22Rv1 (cell line): ENCODE measurements at regions not wholly inside any gene's neighbourhood (a gene's known extent, or its start where the extent isn't known, plus 50 kb on each side); places are given as distances from the start of the nearest gene placed in this dataset.

Source experiments
- ZFX ChIP-seq: fragments of 450-650 bp; IDR thresholded peaks from 2 replicates; pipeline ENCODE4 v1.6.1; 2017; ENCODE audit warnings: antibody characterized with exemption, borderline replicate concordance
- TF ChIP-seq, protein P1 (sequence below): fragments of 450-650 bp; IDR thresholded peaks from 2 replicates; pipeline ENCODE4 v1.5.1; 2017; ENCODE audit warnings: mild to moderate bottlenecking

DNA sequence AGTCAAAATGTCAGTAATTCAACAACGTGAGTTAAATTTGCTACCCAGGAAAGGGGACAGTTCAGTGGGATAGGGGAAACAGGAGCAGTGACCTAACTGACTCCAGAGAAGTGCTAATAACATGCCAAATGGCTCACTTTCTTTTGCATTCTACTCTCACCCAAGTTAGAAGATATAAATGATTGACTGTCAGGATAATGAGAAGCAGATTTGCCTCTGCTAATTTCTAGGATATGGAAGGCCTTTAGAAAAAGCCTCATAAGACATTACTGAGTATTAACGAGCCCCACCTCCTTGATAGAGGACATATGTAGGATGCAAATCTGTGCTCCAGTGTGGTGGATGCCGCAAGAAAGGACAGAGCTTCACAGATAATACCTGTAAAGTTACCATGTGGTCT lies 318.6 kb upstream of the NT5C1B start:
- TF ChIP-seq, protein P1, sequence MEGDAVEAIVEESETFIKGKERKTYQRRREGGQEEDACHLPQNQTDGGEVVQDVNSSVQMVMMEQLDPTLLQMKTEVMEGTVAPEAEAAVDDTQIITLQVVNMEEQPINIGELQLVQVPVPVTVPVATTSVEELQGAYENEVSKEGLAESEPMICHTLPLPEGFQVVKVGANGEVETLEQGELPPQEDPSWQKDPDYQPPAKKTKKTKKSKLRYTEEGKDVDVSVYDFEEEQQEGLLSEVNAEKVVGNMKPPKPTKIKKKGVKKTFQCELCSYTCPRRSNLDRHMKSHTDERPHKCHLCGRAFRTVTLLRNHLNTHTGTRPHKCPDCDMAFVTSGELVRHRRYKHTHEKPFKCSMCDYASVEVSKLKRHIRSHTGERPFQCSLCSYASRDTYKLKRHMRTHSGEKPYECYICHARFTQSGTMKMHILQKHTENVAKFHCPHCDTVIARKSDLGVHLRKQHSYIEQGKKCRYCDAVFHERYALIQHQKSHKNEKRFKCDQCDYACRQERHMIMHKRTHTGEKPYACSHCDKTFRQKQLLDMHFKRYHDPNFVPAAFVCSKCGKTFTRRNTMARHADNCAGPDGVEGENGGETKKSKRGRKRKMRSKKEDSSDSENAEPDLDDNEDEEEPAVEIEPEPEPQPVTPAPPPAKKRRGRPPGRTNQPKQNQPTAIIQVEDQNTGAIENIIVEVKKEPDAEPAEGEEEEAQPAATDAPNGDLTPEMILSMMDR = no peak
- no peak for TF ChIP-seq ZFX
